K562 (cell line): ENCODE measurements at regions not wholly inside any gene's neighbourhood (a gene's known extent, or its start where the extent isn't known, plus 50 kb on each side); places are given as distances from the start of the nearest gene placed in this dataset.

Source experiments
- CBX3 ChIP-seq, 2 experiments: IDR thresholded peaks; 1 replicate in 1 of 2; 2 replicates in 1 of 2; pipeline ENCODE4 v1.6.1; 2012; ENCODE audit warnings: inconsistent platforms in 2 of 2, low read length in 2 of 2, borderline replicate concordance in 1 of 2, control low read depth in 1 of 2
- CREBBP ChIP-seq: IDR thresholded peaks from one replicate; pipeline ENCODE4 v1.6.1; 2012; ENCODE audit warnings: low read depth, mild to moderate bottlenecking, control low read depth, inconsistent platforms, low read length
- EWSR1 ChIP-seq: fragments of 450-650 bp; IDR thresholded peaks from 2 replicates; pipeline ENCODE4 v1.6.1; 2018; ENCODE audit warnings: borderline replicate concordance, mild to moderate bottlenecking, low read depth, moderate library complexity; ENCODE audit not compliant: partially characterized antibody
- FIP1L1 ChIP-seq: fragments of 200-400 bp; formaldehyde crosslinking; IDR thresholded peaks from 2 replicates; pipeline ENCODE4 v1.6.1; 2018; ENCODE audit warnings: mild to moderate bottlenecking, low read depth, low read length; ENCODE audit not compliant: poor library complexity, severe bottlenecking
- FOXK1 ChIP-seq: sonication (generic); formaldehyde crosslinking; IDR thresholded peaks from 2 replicates; pipeline ENCODE4 v1.8.0; 2022; ENCODE audit warnings: missing genetic modification reagents, mild to moderate bottlenecking, borderline replicate concordance
- GABPB1 ChIP-seq: sonication (generic); formaldehyde crosslinking; IDR thresholded peaks from 2 replicates; pipeline ENCODE4 v1.8.0; 2022; ENCODE audit warnings: mild to moderate bottlenecking, missing genetic modification reagents
- GATAD2A ChIP-seq: fragments of 450-650 bp; IDR thresholded peaks from 2 replicates; pipeline ENCODE4 v1.6.1; 2017
- GTF2F1 ChIP-seq: IDR thresholded peaks from 2 replicates; pipeline ENCODE4 v1.6.1; 2011; ENCODE audit warnings: low read depth, low read length, improper control_type of control experiment
- MCM7 ChIP-seq, 2 experiments: fragments of 450-650 bp; IDR thresholded peaks; 2 replicates each; pipeline ENCODE4 v1.6.1; 2016 to 2018
- NCOR1 ChIP-seq: fragments of 450-650 bp; IDR thresholded peaks from 2 replicates; pipeline ENCODE4 v1.6.1; 2016; ENCODE audit warnings: mild to moderate bottlenecking, moderate library complexity
- POLR2AphosphoS5 ChIP-seq: IDR thresholded peaks from 2 replicates; pipeline ENCODE4 v1.6.1; 2011; ENCODE audit warnings: mild to moderate bottlenecking, low read depth, low read length, moderate library complexity; ENCODE audit not compliant: control insufficient read depth, insufficient read depth
- POLR2B ChIP-seq: fragments of 450-650 bp; IDR thresholded peaks from 2 replicates; pipeline ENCODE4 v1.6.1; 2018; ENCODE audit warnings: low read depth; ENCODE audit not compliant: partially characterized antibody
- ZNF445 ChIP-seq: fragments of 250-450 bp; sonication (Bioruptor Pico); IDR thresholded peaks from 2 replicates; pipeline ENCODE4 v1.4.0; 2020; ENCODE audit warnings: low read depth, mild to moderate bottlenecking, moderate library complexity
- TF ChIP-seq, protein P1 (sequence below), 2 experiments: fragments of 450-650 bp; IDR thresholded peaks; 2 replicates each; pipeline ENCODE4 v1.6.1; 2016; ENCODE audit warnings: mild to moderate bottlenecking in 2 of 2, borderline replicate concordance in 1 of 2, low read depth in 1 of 2, moderate library complexity in 1 of 2
- TF ChIP-seq, protein P2 (sequence below): fragments of 450-650 bp; formaldehyde crosslinking; IDR thresholded peaks from 2 replicates; pipeline ENCODE4 v1.4.0; 2022; ENCODE audit warnings: missing genetic modification characterization
- TF ChIP-seq, protein P3 (sequence below): fragments of 250-450 bp; sonication (Bioruptor Pico); IDR thresholded peaks from 2 replicates; pipeline ENCODE4 v1.4.0; 2020; ENCODE audit warnings: borderline replicate concordance

GRCh38 chr12:28130625-28131598, 59.3 kb upstream of the CCDC91 start (continued):
- TF ChIP-seq, protein P1, sequence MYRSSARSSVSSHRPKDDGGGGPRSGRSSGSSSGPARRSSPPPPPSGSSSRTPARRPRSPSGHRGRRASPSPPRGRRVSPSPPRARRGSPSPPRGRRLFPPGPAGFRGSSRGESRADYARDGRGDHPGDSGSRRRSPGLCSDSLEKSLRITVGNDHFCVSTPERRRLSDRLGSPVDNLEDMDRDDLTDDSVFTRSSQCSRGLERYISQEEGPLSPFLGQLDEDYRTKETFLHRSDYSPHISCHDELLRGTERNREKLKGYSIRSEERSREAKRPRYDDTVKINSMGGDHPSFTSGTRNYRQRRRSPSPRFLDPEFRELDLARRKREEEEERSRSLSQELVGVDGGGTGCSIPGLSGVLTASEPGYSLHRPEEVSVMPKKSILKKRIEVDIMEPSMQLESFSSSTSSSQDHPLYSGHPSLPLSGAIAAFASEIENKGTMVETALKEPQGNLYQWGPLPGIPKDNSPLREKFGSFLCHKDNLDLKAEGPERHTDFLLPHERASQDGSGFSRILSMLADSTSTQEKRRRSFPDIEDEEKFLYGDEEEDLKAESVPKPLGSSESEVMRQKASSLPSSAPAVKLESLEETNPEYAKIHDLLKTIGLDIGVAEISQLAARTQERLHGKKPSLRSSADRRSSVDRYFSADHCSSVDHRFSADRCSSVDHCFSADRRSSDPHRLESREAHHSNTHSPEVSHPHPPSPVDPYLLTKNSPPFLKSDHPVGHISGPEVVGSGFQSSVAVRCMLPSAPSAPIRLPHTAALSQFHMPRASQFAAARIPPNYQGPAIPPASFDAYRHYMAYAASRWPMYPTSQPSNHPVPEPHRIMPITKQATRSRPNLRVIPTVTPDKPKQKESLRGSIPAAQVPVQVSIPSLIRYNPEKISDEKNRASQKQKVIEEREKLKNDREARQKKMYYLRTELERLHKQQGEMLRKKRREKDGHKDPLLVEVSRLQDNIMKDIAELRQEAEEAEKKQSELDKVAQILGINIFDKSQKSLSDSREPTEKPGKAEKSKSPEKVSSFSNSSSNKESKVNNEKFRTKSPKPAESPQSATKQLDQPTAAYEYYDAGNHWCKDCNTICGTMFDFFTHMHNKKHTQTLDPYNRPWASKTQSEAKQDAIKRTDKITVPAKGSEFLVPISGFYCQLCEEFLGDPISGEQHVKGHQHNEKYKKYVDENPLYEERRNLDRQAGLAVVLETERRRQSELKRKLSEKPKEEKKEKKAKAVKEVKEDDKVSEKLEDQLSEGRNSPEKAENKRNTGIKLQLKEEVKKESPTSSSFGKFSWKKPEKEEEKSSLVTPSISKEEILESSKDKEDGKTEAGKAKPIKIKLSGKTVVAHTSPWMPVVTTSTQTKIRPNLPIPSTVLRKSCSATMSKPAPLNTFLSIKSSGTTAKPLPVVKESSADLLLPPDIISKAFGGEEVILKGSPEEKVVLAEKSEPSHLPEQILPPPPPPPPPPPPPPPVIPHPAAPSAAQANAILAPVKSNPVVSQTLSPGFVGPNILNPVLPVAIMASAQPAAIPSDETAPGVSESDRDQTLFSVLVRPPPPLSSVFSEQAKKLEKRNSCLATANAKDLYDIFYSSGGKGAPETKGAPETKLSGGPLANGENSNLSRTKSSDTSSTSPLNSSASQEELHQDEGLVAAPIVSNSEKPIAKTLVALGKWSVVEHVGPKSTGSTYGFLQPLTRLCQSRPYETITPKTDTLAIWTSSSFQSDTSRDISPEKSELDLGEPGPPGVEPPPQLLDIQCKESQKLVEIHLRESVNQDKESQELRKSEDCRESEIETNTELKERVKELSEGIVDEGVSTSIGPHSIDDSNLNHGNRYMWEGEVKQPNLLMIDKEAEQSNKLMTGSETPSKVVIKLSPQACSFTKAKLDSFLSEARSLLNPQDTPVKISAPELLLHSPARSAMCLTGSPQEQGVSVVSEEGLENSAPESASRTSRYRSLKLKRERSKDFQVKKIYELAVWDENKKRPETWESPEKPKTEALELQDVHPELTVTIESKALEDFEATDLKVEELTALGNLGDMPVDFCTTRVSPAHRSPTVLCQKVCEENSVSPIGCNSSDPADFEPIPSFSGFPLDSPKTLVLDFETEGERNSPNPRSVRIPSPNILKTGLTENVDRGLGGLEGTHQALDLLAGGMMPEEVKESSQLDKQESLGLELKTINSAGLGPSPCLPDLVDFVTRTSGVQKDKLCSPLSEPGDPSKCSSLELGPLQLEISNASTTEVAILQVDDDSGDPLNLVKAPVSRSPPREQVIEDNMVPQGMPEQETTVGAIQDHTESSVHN (IDR thresholded peaks at IDR 0.05; ENCODE audit: borderline replicate concordance in 1 of 2, low read depth in 1 of 2), result no peak
- TF ChIP-seq GTF2F1 (no peak), GABPB1 (CRISPR knock-in tag) (0 out of 2 replicates have a peak, but pooled peaks have one; percentile 20), POLR2B (no peak), EWSR1 (no peak), ZNF445 (CRISPR knock-in tag) (no peak), POLR2AphosphoS5 (peak; percentile 73; the same call in 1 of the 2 replicates), CREBBP (no peak), NCOR1 (peak; percentile 81), FIP1L1 (no peak), CBX3 (IDR thresholded peaks at IDR 0.05; ENCODE audit: borderline replicate concordance in 1 of 2, low read length in 2 of 2) (peak in 1 of 2 experiments; percentile 89; a peak in 2 of 3 replicates), FOXK1 (no peak), MCM7 (IDR thresholded peaks at IDR 0.05) (no peak), GATAD2A (peak; percentile 79)
- TF ChIP-seq, protein P2, sequence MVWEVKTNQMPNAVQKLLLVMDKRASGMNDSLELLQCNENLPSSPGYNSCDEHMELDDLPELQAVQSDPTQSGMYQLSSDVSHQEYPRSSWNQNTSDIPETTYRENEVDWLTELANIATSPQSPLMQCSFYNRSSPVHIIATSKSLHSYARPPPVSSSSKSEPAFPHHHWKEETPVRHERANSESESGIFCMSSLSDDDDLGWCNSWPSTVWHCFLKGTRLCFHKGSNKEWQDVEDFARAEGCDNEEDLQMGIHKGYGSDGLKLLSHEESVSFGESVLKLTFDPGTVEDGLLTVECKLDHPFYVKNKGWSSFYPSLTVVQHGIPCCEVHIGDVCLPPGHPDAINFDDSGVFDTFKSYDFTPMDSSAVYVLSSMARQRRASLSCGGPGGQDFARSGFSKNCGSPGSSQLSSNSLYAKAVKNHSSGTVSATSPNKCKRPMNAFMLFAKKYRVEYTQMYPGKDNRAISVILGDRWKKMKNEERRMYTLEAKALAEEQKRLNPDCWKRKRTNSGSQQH, result no peak
- TF ChIP-seq, protein P3, sequence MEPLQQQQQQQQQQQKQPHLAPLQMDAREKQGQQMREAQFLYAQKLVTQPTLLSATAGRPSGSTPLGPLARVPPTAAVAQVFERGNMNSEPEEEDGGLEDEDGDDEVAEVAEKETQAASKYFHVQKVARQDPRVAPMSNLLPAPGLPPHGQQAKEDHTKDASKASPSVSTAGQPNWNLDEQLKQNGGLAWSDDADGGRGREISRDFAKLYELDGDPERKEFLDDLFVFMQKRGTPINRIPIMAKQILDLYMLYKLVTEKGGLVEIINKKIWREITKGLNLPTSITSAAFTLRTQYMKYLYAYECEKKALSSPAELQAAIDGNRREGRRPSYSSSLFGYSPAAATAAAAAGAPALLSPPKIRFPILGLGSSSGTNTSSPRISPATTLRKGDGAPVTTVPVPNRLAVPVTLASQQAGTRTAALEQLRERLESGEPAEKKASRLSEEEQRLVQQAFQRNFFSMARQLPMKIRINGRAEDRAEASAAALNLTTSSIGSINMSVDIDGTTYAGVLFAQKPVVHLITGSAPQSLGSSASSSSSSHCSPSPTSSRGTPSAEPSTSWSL, result no peak
